Skeletal muscle satellite cell (primary cell): ENCODE measurements at regions not wholly inside any gene's neighbourhood (a gene's known extent, or its start where the extent isn't known, plus 50 kb on each side); places are given as distances from the start of the nearest gene placed in this dataset.

Experiments
- H3K27me3 ChIP-seq: 2 replicates; pipeline ENCODE4 v1.7.0; 2013; ENCODE audit warnings: low read length; ENCODE audit not compliant: control insufficient read depth, insufficient read depth
- H3K36me3 ChIP-seq: 2 replicates; pipeline ENCODE4 v1.7.0; 2013; ENCODE audit warnings: mild to moderate bottlenecking, control low read depth, low read length; ENCODE audit not compliant: insufficient read depth
- H3K4me1 ChIP-seq: 2 replicates; pipeline ENCODE4 v1.7.0; 2013; ENCODE audit warnings: low read length; ENCODE audit not compliant: control insufficient read depth, insufficient read depth
- H3K4me2 ChIP-seq: 2 replicates; pipeline ENCODE4 v1.7.0; 2013; ENCODE audit warnings: mild to moderate bottlenecking, low read length
- H3K4me3 ChIP-seq: 2 replicates; pipeline ENCODE4 v1.7.0; 2013; ENCODE audit warnings: low read length
- H3K9ac ChIP-seq: 2 replicates; pipeline ENCODE4 v1.7.0; 2013; ENCODE audit warnings: mild to moderate bottlenecking, low read depth, low read length, moderate library complexity
- H3K9me3 ChIP-seq: replicated peaks from 2 replicates; pipeline ENCODE4 v1.7.0; 2013; ENCODE audit warnings: mild to moderate bottlenecking, control low read depth, low read length

- no peaks in the 10 kb centered on the region for H3K4me1 ChIP-seq
- no peak overlapping the region for H3K4me2 ChIP-seq
- H3K9me3 ChIP-seq, result peaks cover 30% of the 10 kb centered on the region
- no peaks in the 10 kb centered on the region for H3K36me3 ChIP-seq
- no peak overlapping the region for H3K4me3 ChIP-seq
- no peak overlapping the region for H3K9ac ChIP-seq
- no peaks in the 10 kb centered on the region for H3K27me3 ChIP-seq
These were observed 1235.2 kb downstream of the TBC1D22A start for GRCh38 chr22:47997612-47998011.

GRCh38 chr22:47997052-47997590, 1234.7 kb downstream of the TBC1D22A start:
- Histone ChIP-seq H3K9ac (no peak overlapping the region), H3K4me3 (no peak overlapping the region), H3K27me3 (no peaks in the 10 kb centered on the region), H3K36me3 (no peaks in the 10 kb centered on the region), H3K9me3 (peaks cover 29% of the 10 kb centered on the region), H3K4me2 (no peak overlapping the region), H3K4me1 (no peaks in the 10 kb centered on the region)

GRCh38 chr22:47996446-47996857, 1234.0 kb downstream of the TBC1D22A start:
- Histone ChIP-seq H3K4me2 (no peak overlapping the region), H3K4me3 (no peak overlapping the region), H3K9me3 (peaks cover 31% of the 10 kb centered on the region), H3K27me3 (no peaks in the 10 kb centered on the region), H3K36me3 (no peaks in the 10 kb centered on the region), H3K9ac (no peak overlapping the region), H3K4me1 (no peaks in the 10 kb centered on the region)

DNA sequence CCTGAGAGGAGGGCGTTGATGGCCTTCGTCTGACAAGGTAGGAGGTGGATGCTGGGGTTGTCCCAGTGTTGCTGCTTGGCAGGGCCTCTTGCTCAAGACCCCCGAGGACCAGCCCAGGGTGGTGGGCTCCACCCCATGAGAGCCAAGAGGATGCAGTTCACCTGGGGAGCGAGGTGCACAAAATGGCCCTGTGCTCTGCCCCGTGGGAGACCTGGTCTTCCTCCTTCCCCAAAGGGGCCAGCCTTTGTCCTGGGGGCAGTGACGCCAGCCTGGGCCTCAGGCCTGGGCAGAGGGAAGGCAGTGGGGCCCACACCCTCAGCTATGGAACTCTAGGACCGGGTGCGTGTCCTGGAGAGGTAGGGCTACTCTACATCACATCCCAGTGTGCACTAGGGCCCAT, 1233.3 kb downstream of the TBC1D22A start:
- Histone ChIP-seq H3K9ac (no peak overlapping the region), H3K9me3 (peaks cover 36% of the 10 kb centered on the region), H3K4me3 (no peak overlapping the region), H3K27me3 (no peaks in the 10 kb centered on the region), H3K4me1 (no peaks in the 10 kb centered on the region), H3K36me3 (no peaks in the 10 kb centered on the region), H3K4me2 (no peak overlapping the region)

GRCh38 chr22:47995264-47995627, 1232.8 kb downstream of the TBC1D22A start:
- no peaks in the 10 kb centered on the region for H3K36me3 ChIP-seq
- no peaks in the 10 kb centered on the region for H3K27me3 ChIP-seq
- no peak overlapping the region for H3K4me2 ChIP-seq
- H3K4me3 ChIP-seq, result no peak overlapping the region
- H3K9me3 ChIP-seq, result peaks cover 38% of the 10 kb centered on the region
- H3K9ac ChIP-seq, result no peak overlapping the region
- H3K4me1 ChIP-seq, result no peaks in the 10 kb centered on the region

DNA sequence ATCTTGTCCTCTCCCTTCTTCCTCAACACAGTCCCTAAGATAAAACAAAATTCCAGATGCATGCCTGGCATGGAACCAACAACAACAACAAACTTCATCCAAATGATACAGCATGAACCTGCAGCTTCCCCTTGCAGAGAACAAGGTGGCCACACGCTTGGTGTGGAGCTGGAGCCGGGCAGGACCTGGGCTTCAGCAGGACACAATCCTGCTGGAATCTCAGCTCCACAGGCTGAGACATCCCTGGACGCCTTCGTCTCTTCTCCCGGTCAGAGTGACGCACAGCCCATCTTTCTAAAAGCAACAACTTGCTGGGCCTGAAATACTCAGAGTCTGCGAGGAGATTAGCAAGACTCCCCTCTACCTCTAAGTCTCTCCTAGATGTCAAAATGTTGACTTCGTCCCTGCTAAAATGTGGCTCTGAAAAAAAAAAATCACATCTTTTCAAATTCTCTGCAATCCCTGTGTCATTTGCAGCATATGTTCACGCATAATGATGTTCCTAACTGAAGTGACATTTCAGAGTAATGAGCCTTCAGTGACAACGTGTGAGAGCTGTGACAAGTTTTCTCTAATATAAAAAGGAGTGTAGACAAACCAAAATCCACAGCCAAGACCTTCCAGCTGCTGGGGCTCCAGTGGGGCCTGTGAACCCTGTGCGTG, 1232.3 kb downstream of the TBC1D22A start:
- Histone ChIP-seq H3K4me3 (no peak overlapping the region), H3K9ac (no peak overlapping the region), H3K4me1 (no peaks in the 10 kb centered on the region), H3K9me3 (peaks cover 38% of the 10 kb centered on the region), H3K27me3 (no peaks in the 10 kb centered on the region), H3K36me3 (no peaks in the 10 kb centered on the region), H3K4me2 (no peak overlapping the region)

DNA sequence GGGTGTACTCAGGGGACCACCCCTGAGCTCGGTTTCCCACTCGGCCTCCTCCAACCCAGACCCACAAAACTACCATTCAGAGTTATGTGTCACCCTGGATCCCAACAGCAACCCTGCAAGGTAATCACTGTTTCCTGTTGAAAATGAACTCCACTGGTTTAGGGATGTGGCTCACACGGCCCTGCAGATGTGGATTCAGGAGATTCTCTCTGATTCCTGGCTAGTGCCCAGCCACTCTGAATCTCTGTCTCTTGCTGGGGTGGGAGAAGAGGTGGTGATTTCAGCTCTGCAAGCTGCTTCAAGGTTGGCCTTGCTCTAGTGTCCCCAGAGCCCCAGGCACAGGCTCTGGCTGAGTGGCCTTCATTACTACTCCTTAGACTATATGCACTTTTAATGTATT, 1231.6 kb downstream of the TBC1D22A start:
- Histone ChIP-seq H3K4me2 (no peak overlapping the region), H3K4me1 (no peaks in the 10 kb centered on the region), H3K9ac (no peak overlapping the region), H3K9me3 (peaks cover 38% of the 10 kb centered on the region), H3K4me3 (no peak overlapping the region), H3K36me3 (no peaks in the 10 kb centered on the region), H3K27me3 (no peaks in the 10 kb centered on the region)

DNA sequence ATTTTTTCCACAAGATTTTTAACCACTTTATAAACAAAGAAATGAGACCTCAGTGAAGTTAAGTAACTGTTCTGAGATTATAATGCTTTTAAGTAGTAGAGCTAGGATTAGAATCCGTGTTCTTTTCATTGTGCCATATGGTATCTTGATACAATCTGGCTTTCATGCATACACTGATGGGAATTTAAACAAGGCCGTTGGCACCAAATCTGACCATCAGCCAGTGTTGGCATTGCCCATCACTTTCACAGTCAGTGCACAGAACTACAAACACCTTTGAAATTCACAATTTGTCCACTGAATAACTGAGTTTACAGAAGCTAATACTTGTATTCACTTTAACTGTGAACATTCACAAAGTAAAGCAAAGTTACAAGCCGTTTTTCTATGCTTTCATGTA, 1228.0 kb downstream of the TBC1D22A start:
- Histone ChIP-seq H3K4me1 (no peaks in the 10 kb centered on the region), H3K27me3 (no peaks in the 10 kb centered on the region), H3K36me3 (no peaks in the 10 kb centered on the region), H3K9ac (no peak overlapping the region), H3K4me2 (no peak overlapping the region), H3K4me3 (no peak overlapping the region), H3K9me3 (peaks cover 27% of the 10 kb centered on the region)

DNA sequence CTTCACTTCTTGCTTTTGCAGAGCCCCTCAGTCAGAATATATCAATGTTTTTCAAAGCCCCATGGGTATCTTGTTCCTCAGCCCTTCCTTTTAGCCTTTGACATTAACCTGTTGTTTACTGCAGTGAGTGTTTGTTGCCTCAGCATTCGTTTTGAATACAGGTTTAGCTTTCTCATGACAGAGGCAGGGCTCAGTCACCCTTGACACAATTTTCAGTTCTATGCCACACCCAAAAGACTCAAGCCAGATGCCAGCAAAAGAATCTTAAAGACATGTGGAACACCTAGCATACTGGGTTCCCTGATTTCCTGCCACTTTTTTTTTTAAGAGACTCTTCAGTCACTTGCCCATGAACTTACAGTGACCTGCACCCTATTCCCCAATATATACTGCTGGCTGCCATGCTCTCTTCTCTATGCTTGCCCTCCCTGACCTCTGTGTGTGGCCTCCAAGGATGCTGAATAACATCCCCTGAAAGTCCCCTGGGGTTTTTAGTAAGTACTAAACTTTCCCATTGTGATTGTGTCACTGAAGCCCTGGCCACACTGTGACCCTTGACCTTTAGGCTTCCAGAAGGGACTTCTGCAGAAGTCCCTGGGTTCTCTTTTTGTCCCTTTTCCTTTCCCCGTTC, 1225.5 kb downstream of the TBC1D22A start:
- Histone ChIP-seq H3K36me3 (no peaks in the 10 kb centered on the region), H3K4me3 (no peak overlapping the region), H3K9me3 (peaks cover 17% of the 10 kb centered on the region), H3K4me2 (no peak overlapping the region), H3K9ac (no peak overlapping the region), H3K27me3 (no peaks in the 10 kb centered on the region), H3K4me1 (no peaks in the 10 kb centered on the region)

GRCh38 chr22:47976219-47976618, 1213.8 kb downstream of the TBC1D22A start:
- H3K9me3 ChIP-seq, result no peaks in the 10 kb centered on the region
- no peaks in the 10 kb centered on the region for H3K36me3 ChIP-seq
- no peaks in the 10 kb centered on the region for H3K4me1 ChIP-seq
- H3K27me3 ChIP-seq, result no peaks in the 10 kb centered on the region
- no peak overlapping the region for H3K4me3 ChIP-seq
- no peak overlapping the region for H3K4me2 ChIP-seq
- no peak overlapping the region for H3K9ac ChIP-seq

DNA sequence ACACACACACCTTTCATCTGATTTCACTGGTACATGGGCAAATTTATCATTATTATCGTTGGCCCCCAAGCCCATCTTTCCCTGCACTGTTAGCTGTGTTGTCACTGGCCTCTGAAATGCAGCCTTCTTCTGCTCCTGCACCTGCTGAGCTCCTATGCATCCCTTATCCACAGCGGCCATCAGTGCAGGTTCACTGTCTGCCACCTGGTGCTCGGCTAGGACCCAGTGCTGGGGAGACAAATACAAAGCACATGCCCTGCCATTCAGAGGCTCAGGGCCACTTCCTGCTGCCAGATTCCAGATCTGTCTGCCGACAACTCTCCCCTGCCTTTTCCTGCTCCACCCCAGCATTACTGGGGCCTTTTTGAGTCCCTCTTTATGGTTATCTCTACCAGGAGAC, 1205.4 kb downstream of the TBC1D22A start:
- H3K9me3 ChIP-seq, result peaks cover 14% of the 10 kb centered on the region
- H3K27me3 ChIP-seq, result no peaks in the 10 kb centered on the region
- no peaks in the 10 kb centered on the region for H3K4me1 ChIP-seq
- no peak overlapping the region for H3K4me2 ChIP-seq
- no peak overlapping the region for H3K4me3 ChIP-seq
- H3K36me3 ChIP-seq, result no peaks in the 10 kb centered on the region
- no peak overlapping the region for H3K9ac ChIP-seq

DNA sequence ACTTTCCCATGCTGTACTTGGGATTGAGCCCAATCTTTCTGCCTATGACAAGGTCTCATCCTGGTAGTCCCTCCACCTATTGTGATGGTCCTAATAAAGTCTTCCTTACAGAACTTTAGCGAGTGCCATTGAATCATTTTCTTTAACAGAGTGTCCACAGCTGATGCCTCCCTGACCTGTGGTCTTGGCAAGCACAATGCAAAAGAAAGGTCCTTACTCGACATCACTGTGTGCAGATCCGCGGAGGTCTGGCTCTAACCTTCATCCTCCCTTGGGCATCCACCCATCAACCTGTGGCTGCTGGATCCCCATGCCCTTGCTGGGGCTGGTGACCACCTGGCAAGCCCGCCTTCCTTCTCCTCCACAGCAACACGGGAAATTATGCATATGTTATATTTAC, 1203.9 kb downstream of the TBC1D22A start:
- H3K9ac ChIP-seq, result no peak overlapping the region
- no peak overlapping the region for H3K4me2 ChIP-seq
- H3K9me3 ChIP-seq, result peaks cover 14% of the 10 kb centered on the region
- H3K4me1 ChIP-seq, result no peaks in the 10 kb centered on the region
- no peaks in the 10 kb centered on the region for H3K36me3 ChIP-seq
- no peaks in the 10 kb centered on the region for H3K27me3 ChIP-seq
- H3K4me3 ChIP-seq, result no peak overlapping the region
